Activated CD8-positive, alpha-beta memory T cell treated with anti-CD3 and anti-CD28 coated beads, Interleukin-2, amount 50 U/mL, for 1 hour (primary cell): ENCODE measurements at regions not wholly inside any gene's neighbourhood (a gene's known extent, or its start where the extent isn't known, plus 50 kb on each side); places are given as distances from the start of the nearest gene placed in this dataset.
"Not testable (repeated sequence)": the region's sequence is repeated elsewhere in the genome, so short reads cannot be mapped to it uniquely, and the experiment has no call there.

Experiments used
- DNase-seq: peaks from one replicate; pipeline ENCODE4 v3.0.0-alpha.2; 2020; ENCODE audit errors: extremely low read depth

- DNase-seq, result no peak
These were observed 313.3 kb upstream of the CCL2 start for GRCh38 chr17:33941744-33942143.

DNA sequence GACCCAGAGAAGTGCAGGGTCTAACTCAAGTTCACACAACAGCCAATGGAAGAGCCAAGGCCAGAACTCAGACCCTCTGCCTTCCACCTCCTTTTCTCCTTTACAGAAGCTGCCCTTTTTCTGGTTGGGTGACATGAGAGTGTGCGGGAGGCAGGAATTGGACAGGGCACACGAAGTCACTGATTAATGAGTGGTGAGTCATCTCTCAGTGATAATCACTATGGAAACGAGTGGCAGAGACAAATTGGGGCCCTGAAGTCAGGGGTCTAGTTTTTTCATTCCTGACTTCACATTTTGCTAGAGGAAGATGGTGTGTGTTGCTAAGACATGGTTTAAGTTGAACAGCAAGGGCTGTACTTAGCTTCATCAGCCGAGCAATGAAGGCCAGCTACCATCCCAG lies 312.7 kb upstream of the CCL2 start:
- DNase-seq, result no peak

- DNase-seq, result no peak
These were observed 310.7 kb upstream of the CCL2 start for GRCh38 chr17:33944412-33944811.

DNA sequence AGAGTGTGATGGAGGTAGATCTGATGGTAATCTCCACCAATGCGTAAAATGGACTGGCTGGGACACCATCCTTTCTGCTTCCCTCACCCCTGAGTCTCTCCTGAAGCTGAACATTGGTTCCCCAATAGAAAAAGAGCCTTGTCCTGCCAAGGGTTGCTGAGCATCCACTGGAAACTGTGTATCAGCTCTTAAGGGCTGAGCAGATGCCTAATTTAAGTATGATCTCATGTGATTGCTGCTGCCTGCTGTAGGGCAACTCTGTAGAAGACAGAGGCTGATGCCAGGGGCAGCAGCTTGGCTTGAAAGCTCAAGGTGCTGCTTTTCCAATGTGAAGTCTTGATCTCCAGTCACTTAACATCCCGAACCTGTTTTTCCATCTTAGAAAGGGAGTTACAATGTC lies 310.3 kb upstream of the CCL2 start:
- DNase-seq, result no peak

DNA sequence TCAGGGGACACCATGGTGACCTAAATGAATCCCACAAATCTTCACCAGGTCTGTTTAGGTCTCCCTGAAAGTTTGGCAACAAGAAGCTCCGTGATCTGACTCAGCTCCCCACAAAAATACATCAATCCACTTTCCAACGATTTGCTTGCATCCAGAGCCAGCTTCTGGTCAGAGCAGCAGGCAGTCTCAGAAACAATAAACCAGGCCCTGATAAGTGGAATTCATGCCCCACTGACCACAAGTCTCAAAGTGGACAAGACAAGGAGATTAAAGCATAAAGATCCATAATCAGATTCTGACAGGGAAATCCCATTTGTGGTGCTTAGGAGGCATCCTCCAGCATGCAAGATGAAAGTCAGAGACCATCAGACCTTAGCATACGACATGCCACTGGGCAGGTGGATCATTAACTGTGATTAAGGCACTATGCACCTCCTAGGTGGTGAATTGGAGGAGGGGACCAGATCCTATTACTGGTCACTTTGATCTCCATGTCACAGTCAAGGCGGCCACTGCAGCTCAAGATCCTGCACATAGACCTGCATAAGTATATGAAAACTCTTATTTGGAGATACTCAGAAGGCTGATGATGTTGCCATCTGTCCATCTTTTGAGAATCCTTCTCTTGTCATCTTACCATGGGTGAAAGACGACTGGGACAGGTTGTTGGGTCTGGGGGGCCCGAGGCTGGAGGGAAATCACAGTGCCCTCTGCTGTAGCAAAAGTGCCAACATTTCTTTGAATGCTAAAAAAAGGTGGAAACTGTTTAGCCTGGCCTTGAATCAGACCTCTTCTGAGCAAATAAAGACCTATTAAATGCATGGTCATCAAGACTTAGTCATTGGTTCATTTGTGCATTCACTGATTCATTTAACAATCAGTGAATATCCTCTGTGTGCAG lies 309.2 kb upstream of the CCL2 start:
- DNase-seq, result no peak

- DNase-seq, result no peak
These were observed 307.3 kb upstream of the CCL2 start for GRCh38 chr17:33947762-33948161.

- DNase-seq, result no peak
These were observed 306.8 kb upstream of the CCL2 start for GRCh38 chr17:33948309-33948708.

- DNase-seq, result no peak
These were observed 306.0 kb upstream of the CCL2 start for GRCh38 chr17:33949100-33949499.

GRCh38 chr17:33950061-33950460 lies 305.0 kb upstream of the CCL2 start:
- no peak for DNase-seq

DNA sequence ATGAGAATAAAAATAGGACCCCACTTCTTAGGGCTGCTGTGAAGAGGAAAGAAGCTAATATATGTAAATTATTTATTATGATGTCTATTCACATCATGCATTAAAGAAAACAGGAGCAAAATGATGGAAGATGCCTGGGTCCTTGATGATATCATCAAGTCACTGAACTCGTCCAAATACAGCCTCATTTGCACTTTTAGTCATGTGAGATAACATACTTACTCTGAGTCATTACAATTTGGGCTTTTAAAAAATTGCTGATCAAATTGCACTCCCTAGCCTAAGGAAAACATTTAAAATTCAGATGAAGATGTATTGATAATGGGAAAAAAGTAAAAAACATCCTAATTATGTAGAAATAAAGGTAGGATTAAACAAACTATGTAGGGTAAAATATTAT lies 302.7 kb upstream of the CCL2 start:
- no peak for DNase-seq

DNA sequence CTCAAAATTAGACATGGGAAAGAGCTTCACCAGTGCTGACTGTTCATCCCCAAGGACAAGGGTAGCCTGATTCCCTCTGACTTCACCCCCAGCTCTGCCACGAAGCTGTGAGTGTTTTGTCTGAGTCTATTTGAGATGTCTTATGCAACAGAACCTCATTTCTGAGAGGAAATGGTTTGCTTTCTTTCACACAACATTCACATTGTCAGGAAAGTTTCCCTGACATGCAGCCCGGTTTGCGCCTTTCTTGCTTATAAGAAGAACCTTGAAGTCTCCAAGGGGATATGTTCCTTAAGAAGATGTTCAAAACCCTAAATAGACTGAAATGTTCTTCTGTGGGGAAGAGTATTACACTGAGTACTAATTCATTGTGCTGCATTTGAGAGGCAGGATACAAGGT lies 300.5 kb upstream of the CCL2 start:
- DNase-seq, result no peak

- no peak for DNase-seq
These were observed 299.6 kb upstream of the CCL2 start for GRCh38 chr17:33955461-33955860.

DNA sequence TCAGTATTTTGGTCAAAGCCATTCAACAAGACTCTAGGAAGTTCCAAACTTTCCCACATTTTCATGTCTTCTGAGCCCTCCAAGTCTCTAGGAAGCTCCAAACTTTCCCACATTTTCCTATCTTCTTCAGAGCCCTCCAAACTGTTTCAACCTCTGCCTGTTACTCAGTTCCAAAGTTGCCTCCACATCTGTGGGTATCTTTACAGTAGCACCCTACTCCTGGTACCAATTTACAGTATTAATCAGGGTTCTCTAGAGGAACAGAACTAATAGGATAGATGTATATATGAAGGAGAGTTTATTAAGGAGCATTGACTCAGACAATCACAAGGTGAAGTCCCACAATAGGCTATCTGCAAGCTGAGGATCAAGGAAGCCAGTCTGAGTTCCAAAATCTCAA lies 296.0 kb upstream of the CCL2 start:
- DNase-seq, result not testable (repeated sequence)

- no peak for DNase-seq
These were observed 292.0 kb upstream of the CCL2 start for GRCh38 chr17:33962857-33963655.

GRCh38 chr17:33964344-33964979 lies 290.6 kb upstream of the CCL2 start:
- DNase-seq, result no peak

- DNase-seq, result no peak
These were observed 288.6 kb upstream of the CCL2 start for GRCh38 chr17:33966410-33967059.

DNA sequence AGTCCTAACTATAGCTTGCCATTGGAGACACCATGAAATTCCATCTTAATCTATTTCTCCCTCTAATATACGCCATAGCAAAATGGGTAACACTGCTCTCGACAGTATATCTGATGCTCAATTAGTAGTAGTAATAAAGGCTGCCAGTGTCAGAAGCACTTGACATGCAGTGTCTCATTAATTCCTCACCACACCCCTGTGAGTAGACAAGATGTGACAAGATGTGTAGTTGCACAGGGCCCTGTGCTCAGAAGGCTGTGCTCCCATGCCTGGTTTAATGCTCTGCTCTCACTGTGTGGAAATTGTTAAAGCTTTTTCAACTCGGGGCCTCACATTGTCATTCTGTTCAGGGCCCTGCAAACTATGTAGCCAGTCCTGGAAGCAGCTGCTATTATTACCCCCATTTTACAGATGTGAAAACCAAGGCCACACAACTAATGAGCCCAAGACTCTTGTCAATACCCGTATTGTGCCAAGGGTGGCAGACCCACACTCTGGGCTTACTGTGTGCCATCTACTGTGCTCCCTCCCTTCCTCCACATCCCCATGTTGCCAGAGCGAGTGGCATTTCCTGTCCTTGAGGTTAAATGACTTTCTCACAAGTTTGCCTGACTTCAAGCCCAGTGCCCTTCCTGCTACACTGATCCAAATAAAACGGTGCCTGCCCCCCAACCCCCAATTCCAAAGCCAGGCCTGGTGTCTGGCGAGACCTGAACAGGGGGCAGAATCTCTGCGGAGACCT lies 287.3 kb upstream of the CCL2 start:
- DNase-seq, result no peak

- DNase-seq, result no peak
These were observed 286.6 kb upstream of the CCL2 start for GRCh38 chr17:33968350-33969044.

DNA sequence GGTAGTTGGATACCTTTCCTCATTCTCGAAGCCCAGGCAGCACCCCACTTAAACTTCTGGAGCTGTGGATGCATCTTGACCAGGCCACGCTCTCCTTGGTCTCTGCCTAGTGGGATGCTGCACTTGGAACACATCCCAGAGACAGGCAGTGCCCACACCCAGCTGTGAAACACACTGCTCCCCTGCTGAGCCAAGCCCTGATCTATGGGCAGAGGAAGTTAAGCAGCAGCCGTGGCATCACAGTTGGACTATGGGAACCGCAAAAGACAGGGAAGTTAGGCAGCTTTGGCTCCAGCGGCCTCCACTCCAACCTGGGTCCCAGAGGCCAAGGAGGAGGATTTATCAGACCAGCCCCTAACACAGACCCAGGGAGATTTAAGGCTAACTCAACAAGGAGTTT lies 284.8 kb upstream of the CCL2 start:
- no peak for DNase-seq

- no peak for DNase-seq
These were observed 282.3 kb upstream of the CCL2 start for GRCh38 chr17:33972763-33973162.

DNA sequence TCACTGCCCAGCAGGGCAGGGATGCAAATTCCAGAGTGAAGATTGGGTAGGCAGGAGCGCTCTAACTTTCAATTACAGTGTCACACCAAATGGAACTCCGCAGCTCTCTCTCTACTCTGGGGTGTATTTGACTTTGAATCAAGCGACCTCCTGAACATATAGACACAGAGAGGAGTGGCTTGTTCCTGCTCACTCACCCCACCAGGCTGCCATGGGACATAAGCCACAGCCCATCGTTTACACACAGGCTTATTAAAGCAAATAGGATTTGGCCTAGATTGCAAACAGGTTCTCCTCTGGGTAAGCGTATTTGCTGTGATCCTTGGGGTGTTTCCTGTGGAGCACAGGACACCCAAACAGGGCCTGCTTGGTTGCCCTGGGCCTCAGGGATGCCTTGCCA lies 281.6 kb upstream of the CCL2 start:
- DNase-seq, result no peak
